GM19438 (cell line): ENCODE measurements at regions not wholly inside any gene's neighbourhood (a gene's known extent, or its start where the extent isn't known, plus 50 kb on each side); places are given as distances from the start of the nearest gene placed in this dataset.

Experiments
- ATAC-seq: cut with Tn5 transposase; IDR thresholded peaks from one replicate; pipeline ENCODE4 v1.9.1; 2021; ENCODE audit warnings: low read depth; ENCODE audit not compliant: unreplicated experiment

DNA sequence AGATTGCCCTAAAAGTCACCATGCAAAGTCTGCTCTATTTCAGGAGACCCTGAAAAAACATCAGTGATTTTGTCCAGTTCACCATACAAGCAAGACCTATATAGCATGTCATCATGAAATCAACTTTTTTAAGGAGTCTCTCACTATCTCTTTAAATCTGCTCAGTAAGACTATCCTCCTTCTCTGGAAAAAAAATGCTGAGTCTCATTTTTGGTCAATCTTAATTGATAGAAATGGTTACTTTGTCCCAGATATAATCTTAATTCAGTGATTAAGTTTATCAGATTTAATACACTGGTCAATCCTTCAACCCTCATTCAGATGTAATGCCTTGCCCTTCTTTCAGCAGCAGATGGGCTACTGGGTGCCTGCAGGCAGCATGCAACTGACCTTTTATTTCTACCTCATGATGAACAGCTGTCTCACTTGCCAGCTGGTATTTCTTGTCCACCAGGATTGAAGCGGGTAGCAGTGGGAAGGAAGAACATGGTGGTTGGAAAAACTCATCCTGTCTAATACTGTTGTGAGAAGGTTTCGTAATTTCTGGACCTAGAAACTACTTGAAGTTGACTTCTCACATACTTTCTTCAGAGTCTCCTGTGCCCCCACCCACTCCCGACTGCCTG, 375.3 kb downstream of the DNAH5 start:
- no peak for ATAC-seq

DNA sequence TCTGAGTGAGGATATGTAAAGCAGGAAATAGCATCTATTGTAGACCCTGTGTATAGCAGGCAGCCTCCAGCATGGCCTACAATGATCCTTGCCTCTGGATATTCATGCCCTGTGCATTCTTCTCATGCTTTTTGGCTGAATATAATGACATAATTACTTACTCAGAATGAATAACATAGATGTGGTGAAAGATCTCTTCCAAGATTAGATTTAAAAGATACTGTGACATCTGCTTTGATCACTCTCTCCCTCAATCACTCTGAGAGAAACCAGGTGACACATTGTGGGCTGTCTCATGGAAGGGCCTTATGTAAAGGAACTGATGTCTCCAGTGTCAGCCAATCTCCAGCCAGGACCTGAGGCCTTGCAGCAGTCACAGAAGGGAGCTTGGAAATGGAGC, 376.7 kb downstream of the DNAH5 start:
- no peak for ATAC-seq

DNA sequence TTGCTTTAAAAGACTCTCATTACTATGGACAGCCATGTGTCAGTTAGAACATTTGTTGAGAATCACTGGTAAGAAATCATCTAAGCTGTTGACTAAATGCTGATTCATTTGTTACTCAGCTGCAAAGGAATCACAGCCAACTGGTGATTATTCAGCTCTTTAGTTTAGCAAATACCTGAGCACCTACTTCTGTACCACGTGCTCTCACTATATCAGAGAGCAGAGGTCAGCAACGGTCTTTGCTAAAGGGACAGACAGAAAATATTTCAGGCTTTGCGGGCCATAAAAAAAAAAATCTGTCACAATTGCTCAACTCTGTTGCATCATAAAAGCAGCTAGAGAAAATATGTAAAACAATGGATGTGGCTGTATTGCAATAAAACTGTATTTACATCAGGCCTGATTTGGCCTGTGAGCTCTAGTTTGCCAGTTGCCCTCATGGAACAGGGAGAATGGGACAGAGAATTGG, 377.6 kb downstream of the DNAH5 start:
- ATAC-seq: no peak

DNA sequence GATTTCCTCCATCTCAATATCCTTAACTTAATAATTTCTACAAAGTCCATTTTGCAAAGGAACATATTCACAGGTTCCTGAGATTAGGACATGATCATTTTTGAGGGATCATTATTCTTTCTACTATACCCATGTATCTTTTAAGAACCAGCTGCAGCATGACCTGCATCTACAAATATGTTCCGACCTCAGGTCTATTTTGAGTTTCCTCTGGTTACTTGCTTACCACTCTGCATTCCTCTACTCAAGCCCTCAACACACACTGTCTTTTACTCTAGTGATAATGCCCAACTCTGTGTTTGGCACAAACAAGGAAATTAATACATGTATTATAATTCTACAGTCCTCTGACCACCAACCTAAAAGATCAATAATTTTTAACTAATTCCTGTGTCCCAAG, 386.1 kb downstream of the DNAH5 start:
- ATAC-seq: no peak

DNA sequence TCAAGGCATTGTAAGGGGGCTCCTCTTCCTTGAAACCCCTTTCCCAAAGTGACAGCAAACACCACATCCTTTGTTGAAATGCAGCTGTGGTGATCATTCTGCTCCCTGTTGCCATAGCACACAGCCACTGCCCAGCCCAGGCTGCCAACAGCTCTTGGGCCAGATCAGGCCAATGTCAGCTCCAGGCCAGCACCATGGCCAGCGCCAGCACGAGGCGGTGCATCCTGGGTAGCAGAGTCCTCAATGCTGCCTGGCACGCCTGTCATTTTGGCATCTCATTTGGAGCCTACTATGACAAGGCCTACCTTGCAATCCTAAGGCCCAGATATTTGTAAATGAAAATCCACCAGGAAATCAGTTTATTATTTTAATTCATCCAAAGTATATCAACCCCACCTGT, 390.6 kb downstream of the DNAH5 start:
- no peak for ATAC-seq

DNA sequence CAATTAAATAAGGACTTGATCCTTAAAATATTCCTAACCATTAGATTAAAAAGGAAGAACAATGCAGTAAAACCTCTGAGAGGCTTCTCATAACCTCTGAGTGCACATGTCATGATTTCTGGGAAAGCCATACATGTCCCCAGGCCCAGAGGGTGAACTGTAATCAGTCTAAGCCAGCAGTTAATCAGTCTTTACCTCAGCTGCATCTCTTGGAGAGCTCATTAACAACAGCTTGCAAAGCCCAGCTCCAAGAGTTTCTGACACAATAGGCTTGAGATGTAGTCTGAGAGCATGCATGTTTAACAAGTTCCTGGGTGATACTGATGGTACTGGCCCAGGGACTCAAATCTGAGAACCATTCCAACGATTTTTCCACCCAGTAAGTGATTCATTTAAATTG, 392.1 kb downstream of the DNAH5 start:
- ATAC-seq: no peak

DNA sequence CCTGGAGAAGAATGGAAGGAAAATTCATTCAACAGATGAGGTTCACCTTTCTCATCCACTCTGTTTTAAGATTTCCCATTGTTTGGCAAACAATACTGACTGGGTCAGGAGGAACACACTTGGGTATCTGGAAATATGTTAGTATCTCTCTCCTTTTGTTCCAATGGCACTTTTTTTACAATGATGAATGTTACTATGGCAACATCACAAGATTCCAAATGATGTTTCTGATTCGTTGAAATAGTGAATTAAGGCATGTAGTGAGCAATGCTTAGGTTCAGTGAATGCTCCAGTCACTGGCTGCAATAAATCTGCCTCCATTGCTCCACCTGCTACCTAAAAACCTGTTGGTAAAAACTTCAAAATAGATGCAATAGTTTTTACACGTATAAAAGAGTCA, 392.8 kb downstream of the DNAH5 start:
- no peak for ATAC-seq

DNA sequence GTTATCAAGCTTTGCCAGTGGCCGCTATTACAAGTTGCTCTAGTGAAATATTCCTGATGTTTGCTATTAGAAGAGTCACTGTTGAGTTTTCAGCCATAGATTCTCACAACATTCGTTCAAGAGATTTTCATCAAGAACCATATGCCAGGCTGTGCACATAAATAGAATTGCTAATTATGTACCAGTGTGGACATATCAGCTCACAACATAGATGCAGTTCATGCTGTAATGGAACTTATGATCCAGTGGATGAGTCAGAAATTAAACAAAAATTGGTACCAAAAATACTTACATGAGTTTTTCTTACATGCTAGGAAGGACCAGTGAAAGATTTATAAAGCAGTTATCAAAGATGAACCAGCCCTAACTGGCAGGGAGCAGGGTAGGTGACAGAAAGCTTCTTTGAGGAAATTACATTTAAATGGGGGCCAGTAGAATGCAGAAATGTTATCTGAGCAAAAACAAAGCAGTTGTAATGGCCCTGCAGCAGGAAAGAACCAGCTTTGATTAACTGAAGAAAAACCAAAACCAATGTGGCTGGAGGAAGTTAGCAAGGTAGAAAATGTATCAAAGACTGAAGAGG, 404.2 kb downstream of the DNAH5 start:
- no peak for ATAC-seq

DNA sequence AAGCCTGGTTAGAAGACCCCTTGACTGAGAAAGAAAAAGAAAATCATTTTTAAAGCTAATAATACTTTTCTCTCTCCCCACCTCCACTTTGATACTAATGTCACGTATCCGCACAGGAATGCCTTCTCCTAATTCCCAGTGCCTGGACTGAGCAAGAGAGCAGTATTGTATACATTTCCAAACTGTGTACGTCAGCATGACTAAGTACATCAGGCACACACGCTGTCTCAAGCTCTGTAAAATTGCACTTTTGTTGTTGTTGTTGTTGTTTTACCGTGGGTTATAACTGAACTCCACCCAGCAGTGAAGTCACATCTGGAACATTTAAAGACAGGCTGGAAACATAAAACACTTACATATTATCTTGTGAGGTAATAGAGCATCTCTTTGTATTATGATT, 407.6 kb downstream of the DNAH5 start:
- ATAC-seq: no peak

DNA sequence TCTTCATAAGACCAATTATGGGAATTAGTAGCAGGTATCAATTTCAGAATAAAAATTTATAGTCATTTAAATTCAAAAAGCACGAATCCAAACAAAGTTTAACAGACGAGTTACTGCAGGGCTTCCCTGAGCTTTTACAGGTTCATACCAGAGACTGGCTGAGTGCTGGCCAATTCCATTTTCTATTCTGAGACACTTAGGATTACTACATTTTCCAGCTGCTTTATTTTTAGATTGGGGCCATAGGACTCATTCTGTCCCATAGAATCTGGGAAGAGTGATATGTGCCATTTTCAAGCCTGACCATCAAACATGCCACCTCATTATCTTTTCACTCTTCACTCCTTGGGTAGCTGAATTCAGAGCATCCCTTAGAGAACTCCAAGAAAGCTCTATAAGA, 410.7 kb downstream of the DNAH5 start:
- no peak for ATAC-seq

DNA sequence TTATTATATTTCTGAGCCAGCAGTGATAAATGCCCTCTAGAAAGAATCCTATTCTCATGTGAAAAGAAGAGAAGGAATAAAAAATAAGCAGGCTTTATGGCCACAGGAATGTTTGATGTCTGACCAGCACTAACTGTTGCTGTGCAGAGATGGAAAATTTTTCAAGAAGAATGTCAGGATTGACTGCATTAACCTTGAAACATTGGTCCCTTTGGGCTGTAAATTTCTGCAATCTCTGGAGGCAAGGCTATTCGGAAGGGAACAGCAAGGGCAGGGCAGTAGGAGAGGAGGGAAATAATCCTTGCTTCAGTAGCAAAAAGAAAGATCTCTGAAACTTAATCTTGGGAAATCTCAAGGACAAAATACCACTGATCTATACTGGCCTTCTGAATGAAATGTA, 415.2 kb downstream of the DNAH5 start:
- no peak for ATAC-seq

DNA sequence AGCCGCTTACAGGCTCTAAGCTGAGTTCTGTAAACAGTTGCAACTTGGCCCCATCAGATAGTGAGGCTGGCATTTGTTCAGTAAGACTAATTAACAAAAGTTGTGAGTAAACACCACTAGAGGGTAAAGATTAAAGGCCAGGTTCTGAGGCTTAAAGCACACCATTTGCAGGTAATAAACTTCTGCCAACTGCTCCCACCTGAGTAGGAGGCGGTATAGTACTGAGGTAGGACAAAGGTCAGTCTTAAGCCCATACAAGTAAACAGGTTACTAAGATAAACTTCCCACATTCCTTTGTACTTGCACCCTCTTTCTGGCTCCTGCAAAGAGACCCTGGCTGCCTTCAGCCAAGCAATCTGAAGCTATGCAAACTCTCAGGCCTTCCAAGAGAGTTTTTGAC, 419.6 kb downstream of the DNAH5 start:
- ATAC-seq: no peak

DNA sequence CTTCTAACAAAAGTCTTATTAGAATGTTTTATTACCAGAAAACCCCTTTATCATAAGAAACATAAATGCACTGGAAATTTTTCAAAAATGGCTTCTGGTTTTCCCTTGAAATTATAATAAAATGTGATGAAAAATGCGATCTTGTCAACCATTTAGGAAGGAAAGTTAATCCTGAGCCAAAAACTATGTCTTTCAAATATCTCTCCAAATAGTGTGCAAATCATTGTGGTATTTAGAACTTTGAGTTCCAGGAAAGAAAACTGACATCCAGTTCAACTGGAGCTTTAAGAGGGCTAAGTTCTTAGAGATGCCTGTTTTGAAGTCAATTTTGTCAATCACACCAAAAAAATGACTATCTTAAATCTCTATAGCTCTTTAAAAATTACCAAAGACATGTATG, 425.4 kb downstream of the DNAH5 start:
- no peak for ATAC-seq

DNA sequence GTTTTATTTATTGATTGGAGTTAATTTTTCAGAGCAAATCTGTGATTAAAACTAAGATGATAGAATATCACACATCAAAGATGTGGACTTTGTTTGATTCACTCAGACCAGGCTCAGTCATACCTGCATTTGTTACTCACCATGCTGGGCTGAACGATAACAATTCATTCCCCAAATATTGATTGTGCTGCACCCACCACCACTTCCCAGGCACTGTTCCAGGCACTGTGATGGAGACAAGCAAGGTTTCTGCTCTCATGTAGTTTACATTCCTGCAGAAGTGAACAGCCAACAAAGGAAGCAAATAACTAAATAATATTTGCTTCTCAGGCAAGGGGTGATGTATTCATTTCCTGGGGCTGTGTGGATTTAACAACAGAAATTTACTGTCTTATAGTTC, 428.3 kb downstream of the DNAH5 start:
- ATAC-seq: no peak

DNA sequence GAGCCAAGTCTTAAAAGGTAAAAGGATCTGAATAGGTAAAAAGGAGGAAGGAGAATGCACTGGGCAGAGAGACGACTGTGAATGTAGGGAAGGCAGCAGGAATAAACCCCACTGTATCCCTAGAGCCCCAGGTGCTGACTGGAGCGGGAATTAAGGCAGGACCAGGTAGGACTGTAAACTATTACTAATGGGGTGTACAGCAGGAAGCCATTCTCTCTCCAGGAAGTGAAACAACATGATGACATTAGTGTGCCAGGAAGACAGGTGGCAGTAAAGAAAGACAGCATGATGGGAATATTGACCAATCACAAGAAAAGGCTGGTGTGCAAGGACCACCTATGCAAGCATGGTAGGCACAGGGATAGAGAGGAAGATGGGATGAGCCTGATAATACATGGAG, 433.0 kb downstream of the DNAH5 start:
- ATAC-seq: no peak

DNA sequence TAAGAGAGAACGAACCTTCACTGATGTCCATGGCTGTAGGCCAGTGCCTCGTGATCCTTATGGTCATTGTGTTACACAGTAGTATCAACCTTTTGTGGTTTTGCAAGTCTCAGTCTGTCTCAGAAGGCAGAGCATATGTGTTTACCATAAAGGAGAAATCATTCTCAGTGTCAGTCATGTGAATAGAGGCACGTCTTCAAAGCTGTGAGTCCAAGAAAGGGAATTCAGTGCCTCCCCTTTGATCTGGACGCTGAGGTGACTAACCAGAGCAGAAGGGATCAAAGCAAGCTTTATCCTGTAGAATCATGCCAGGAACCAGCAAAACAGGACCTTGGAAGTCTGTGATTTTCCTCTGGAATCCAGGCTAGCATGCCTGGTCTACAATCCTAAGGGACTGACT, 433.9 kb downstream of the DNAH5 start:
- no peak for ATAC-seq

DNA sequence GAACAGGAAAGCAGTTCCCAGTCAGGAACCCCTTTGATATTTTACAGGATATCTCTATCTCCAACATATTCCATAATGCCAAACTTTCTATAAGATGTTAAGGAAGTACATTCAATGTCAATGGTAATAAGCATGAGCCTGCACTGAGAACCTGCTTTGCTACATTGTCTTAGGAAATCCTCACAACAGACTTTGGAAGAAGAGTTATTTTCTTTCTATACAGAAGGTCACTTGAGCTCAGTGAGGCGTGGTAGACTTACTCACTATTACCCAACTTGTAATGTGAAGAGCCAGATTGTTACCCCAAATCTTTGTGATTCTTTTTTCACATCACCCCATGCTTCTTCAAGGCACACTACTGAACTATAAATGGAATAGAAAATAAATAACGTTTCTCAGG, 435.9 kb downstream of the DNAH5 start:
- ATAC-seq: no peak

DNA sequence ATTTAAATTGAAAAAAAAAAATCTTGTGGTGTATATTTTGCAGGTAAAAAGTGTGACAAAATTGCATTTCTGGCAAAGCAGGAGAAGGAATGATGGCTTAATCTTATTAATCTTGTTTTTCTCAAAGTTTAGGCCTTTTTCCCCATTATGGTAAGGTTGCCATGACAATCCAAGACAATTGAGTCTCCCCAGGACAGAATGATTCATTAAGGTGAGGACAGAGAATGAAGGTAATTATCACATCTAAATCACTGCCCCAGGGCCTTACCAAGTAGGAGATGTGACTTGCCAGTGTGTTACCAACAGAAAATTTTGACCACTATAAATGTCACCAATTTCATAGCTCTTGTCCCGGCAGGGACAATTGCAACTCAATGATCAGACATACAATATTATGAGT, 439.2 kb downstream of the DNAH5 start:
- no peak for ATAC-seq

DNA sequence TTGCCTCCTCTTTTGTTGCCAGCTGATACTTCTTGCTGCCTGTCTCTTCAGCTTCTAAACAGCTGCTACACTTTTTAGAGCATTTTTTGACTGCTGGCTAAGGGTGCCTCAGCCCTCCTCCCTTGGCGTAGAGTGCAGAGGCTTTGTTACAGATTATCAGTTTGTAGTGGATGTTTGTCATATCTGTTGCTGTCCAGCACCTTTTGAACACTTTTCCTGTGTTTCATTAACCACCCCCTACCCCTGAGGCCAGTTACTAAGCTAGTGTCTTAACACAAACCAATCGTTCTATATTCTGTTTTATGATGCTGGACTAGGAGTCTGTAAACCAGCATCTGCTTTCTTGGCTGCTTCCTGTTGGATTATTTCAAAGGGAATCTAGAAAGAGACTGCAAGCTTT, 441.5 kb downstream of the DNAH5 start:
- no peak for ATAC-seq

DNA sequence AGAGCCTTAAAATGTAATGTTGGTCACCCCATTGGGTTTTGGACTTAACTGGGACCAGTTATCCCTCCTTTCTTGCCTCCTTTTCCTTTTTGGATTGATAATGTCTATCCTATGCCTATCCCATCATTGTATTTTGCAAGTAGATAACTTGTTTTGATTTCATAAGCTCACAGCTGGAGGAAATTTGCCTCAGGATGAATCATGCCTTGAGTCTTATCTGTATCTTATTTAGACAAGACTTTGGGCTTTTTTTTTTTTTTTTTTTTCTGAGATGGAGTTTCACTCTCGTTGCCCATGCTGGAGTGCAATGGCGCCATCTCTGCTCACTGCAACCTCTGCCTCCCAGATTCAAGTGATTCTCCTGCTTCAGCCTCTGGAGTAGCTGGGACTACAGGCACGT, 443.3 kb downstream of the DNAH5 start:
- ATAC-seq: no peak

DNA sequence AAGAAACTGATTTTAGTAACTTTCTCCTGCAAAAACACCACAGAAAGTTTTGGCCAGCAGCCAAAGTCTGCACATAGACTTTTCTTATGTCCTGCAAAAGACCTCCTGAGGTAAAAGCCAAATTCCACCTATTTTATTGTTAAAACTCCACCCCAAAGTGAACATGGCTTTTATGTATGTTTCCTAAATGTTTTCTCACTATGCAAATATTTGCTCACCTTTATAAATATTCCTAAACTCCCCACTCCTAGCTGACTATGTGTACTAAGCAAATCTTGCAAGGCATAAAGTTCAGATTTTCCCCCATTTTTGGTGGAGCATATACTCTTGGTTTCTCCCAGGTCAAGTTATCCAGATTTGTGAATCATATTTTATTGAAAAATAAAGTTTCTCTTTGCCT, 446.2 kb downstream of the DNAH5 start:
- no peak for ATAC-seq

DNA sequence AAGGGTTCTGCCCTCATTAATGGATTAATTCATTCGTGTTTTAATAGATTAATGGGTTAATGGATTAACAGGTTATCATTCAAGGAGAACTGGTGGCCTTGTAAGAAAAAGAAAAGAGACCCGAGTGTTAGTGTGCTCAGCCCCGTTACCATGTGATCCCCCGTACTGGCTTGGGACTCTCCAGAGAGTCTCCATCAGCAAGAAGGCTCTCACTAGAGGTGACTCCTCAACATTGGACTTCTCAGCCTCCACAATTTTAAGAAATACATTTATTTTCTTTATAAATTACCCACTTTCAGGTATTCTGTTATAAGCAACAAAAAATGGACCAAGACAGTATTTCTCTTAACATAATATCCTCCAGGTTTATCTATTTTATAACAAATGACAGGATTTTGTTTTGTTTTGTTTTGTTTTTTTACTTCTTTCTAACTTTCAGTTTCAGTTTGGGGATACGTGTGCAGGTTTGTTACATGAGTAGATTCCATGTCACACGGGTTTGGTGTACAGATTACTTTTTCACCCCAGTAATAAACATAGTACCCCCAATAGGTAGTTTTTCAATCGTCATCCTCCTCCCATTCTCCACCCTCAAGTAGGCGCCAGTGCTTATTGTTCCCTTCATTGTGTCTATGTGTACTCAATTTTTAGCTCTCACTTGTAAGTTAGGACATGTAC, 456.1 kb downstream of the DNAH5 start:
- no peak for ATAC-seq
